HG03432 (cell line): ENCODE measurements at regions not wholly inside any gene's neighbourhood (a gene's known extent, or its start where the extent isn't known, plus 50 kb on each side); places are given as distances from the start of the nearest gene placed in this dataset.
"Not testable (repeated sequence)": the region's sequence is repeated elsewhere in the genome, so short reads cannot be mapped to it uniquely, and the experiment has no call there.

Experiments used
- ATAC-seq: cut with Tn5 transposase; IDR thresholded peaks from one replicate; pipeline ENCODE4 v1.9.1; 2021; ENCODE audit warnings: mild to moderate bottlenecking, moderate library complexity; ENCODE audit not compliant: unreplicated experiment

DNA sequence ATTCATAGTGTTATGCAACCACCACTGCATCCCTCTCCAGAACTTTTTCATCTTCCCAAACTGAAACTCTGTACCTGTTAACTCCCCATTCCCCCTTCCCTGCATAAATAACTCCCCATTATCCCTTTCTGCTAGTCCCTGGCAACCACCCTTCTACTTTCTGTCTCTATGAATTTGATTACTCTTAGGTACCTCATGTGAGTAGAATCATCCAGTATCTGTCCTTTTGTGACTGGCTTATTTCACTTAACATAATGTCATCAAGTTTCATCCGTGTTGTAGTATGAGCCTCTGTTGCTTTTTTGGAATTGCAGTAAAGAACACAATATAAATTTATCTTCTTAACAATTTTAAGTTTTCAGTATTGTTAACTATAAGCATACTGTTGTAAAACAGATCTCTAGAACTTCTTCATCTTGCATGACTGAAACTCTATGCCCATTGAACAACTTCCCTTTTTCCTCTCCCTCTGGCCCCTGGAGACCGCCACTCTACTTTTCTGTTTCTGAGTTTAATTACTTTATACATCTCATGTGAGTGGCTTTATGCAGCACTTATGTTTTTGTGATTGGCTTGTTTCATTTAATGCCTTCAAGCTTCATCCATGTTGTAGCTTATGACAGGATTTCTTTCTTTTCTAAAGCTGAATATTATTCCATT lies 87.3 kb upstream of the ABCC4 start:
- ATAC-seq, result peak; percentile 56

DNA sequence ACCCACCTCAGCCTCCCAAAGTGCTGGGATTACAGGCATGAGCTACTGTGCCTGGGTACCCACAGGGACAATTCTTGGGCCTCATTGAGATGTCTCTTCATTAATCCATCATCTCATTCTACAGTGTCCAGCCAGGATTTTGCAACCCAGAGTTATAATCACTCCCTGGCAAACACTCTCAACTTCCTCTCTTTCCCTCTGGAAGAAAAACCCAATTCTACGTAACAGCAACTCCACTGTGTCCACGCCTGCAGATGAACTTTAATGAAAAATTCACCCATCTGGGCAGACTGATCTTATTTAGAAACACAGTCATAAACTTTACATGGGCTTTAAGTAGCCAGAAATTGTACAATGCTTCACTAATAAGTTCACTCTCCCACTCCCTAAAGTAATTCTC lies 90.1 kb upstream of the ABCC4 start:
- no peak for ATAC-seq

- ATAC-seq, result no peak
Observed at GRCh38 chr13:95391785-95392184, 90.5 kb upstream of the ABCC4 start.

DNA sequence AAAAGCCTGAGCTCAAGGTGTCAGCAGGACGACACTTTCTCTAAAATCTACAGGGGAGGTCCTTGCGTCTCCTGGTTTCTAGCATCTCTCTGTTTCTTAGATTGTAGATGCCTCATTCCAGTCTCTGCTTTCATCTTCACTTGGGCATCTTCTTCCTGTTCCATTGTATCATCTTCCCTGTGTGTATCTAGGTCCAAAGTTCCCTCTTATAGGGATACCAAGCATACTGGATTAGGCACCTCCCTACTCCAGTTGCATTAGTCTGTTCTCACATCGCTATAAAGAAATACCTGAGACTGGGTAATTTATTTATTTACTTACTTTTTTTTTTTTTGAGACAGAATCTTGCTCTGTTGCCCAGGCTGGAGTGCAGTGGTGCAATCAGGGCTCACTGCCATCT lies 91.3 kb upstream of the ABCC4 start:
- no peak for ATAC-seq

GRCh38 chr13:95403349-95404140 lies 102.3 kb upstream of the ABCC4 start:
- peak; percentile 22 for ATAC-seq

DNA sequence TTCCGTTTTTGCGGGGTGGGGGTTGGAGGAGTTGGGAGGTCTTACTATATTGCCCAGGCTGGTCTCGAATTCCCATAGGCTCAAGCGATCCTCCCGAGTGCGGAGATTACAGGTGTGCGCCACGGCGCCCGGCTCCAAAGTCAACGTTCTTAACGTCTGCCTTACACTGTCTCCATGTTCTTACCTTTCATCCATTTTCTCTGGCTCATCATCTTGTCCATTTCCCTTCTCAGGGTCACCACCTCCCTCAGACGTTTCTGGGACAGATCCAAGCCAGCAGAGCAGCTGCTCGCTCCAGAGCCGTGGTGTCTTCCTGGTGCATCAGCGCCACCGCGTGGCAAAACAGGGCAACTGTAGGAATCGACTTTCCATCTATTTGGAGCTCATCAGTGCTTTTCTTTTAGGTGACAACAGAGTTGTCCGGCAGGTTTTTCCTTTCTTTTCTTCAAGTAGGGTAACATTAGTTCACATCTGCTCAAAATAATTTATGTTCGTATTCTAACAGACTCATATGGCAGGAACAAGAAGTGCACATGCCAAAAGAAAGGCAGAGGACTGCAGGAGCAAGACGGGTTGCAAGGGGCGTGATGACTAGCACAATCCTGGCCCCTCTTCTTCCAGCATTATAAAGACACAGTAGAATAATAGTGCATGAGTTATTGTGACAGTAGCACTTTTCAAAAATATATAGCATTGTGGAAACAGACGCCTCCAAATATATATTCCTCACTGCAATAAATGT lies 103.1 kb upstream of the ABCC4 start:
- peak; percentile 90 for ATAC-seq

DNA sequence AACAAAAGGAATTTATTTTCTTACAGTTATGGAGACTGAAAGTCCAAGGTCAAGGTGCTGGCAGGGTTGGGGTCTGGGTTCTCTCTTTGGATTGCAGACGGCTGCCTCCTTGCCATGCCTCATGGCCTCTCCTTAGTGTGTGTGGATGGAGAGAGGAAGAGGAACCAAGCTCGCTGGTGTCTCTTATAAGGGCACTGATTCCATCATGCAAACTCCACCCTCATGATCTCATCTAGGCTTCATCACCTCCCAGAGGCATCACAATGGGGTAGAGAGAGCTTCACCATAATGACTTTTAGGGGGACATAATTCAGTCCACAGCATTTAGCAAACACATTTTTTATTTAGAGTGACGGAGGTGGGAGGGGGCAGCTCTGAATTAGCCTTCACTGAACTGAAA lies 104.9 kb upstream of the ABCC4 start:
- ATAC-seq, result no peak

- ATAC-seq, result no peak
Observed at GRCh38 chr13:95411428-95412040, 110.3 kb upstream of the ABCC4 start.

GRCh38 chr13:95418946-95419345 lies 117.7 kb upstream of the ABCC4 start:
- ATAC-seq, result no peak

DNA sequence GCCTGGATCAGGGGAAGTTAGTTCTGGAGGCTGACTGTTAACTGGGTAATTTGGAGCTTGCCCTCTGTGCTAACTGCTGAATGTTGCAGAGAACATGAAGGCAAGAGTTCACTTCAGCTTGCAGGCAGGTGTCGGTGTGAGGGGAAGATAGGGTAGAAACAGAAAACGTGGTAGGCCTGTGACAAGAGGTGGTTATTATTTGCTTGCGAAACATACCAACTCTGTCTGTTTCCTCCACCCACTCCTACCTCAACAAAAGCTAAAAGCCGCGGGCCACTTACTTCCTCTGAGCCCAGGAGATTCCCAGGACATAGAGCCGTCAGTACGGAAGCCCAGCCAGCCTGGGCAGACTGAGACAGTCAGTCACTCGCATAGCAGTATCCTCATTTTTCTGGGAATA lies 119.2 kb upstream of the ABCC4 start:
- peak; percentile 66 for ATAC-seq

- ATAC-seq, result no peak
Observed at GRCh38 chr13:95426631-95427030, 125.4 kb upstream of the ABCC4 start.

DNA sequence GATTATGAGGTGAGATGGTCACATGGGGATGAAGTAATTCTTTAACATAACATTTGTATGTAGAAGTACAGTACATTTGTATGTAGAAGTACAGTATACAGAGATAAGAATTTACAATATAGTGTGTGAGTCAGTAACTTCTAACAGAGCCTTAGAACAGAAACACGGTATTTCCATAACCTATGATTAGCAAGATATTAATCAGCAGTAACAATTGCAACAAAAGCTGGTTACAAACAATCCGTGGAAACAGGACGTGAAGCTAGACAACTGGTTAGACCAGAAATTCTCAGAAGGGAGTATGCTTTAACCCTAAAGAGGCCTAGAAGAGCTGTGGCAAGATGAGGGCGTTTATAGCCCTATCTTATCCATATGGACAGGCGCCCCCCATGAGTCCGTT lies 122.0 kb upstream of the CLDN10 start:
- ATAC-seq, result not testable (repeated sequence)

GRCh38 chr13:95432141-95432540 lies 120.4 kb upstream of the CLDN10 start:
- no peak for ATAC-seq

- no peak for ATAC-seq
Observed at GRCh38 chr13:95433537-95433936, 119.0 kb upstream of the CLDN10 start.

- ATAC-seq, result no peak
Observed at GRCh38 chr13:95434111-95434510, 118.4 kb upstream of the CLDN10 start.

- no peak for ATAC-seq
Observed at GRCh38 chr13:95437561-95437960, 115.0 kb upstream of the CLDN10 start.

DNA sequence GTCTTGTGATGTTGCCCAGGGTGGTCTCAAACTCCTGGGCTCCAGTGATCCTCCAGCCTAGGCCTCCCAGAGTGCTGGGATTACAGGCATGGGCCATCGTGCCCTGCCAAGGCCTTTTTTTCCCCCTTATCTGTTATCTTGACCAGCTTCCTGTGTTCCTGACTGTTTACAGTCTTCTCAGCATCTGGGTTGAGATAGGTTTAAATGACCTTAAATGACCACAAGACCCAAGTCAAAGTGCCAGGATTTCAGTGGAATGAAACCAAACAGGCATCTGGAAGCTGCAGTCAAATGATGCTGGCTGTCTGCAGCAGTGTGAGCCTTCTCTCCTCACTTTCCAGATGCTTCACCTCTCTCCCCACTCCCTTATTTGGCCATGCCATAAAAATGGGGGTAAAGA lies 114.2 kb upstream of the CLDN10 start:
- no peak for ATAC-seq

GRCh38 chr13:95440441-95441088 lies 112.0 kb upstream of the CLDN10 start:
- ATAC-seq, result no peak

DNA sequence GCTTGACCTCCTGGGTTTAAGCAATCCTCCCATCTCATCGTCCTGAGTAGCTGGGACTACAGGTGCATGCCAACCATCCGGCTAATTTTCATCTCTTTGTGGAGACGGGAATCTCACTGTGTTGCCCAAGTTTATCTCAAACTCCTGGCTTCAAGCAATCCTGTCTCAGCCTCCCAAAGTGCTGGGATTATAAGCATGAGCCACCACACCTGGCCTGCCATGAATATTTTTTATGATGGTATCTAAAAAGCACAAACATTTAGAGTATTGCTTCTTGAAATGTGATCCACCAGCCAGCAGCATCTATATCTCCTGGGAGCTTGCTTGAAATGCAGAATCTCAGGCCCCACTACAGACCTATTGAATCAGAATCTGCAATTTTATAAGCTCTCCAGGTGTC lies 111.2 kb upstream of the CLDN10 start:
- ATAC-seq, result no peak

DNA sequence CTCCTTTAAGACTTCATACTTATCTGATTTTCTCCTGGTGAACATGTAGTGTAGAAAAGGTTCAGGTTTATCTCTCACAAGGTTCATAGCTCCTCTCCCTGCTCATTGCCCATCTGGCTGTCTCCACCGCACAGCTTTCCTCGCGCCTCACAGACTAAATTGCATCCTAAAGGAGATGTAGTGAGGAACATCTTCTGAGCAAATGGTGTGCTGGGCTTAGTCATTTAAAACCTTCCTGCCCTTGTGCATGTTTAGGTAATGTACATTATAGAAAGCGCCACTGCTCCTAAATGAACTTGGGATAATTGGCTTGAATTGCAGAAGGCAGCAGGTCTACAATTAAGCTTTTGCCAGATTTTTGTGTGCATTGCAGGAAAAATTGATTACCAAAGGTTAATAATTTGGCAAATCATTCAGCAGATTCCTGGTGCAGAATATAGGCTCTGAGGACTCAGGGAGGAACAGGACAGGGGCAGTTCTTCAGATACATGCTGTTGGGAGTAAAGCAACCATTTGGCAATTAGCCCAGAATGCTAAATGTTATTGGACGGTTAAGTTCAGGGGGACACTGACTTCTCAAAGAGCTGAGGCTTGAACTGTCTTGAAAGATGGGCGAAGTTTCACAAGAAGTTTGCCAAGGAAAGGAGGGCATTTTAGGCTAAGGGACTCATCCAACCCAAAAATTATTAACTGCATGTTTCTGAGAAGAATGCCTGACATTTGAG lies 108.4 kb upstream of the CLDN10 start:
- ATAC-seq, result no peak
